ENCODE measurements at regions not wholly inside any gene's neighbourhood (a gene's known extent, or its start where the extent isn't known, plus 50 kb on each side); places are given as distances from the start of the nearest gene placed in this dataset.

DNA sequence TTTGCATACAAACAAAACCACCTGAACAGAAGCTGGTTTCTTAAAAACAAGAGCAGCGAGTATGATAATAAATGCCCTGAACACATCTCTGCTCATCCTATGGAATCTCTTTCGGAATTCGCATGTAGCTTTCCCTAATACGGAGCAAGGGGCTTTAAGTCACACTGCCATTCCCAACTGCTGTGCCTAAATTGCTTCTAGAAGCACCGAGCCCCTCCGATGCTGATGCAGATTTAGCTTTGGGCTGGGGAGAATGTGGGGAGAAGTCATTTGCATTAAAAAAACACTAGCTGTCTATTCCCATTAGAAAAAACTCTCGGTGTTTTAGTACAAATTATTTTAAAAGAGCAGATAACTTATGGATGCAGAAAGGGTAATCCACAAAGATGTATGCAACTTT lies 76.9 kb downstream of the CD83 start:
- TF ChIP-seq, protein P1, sequence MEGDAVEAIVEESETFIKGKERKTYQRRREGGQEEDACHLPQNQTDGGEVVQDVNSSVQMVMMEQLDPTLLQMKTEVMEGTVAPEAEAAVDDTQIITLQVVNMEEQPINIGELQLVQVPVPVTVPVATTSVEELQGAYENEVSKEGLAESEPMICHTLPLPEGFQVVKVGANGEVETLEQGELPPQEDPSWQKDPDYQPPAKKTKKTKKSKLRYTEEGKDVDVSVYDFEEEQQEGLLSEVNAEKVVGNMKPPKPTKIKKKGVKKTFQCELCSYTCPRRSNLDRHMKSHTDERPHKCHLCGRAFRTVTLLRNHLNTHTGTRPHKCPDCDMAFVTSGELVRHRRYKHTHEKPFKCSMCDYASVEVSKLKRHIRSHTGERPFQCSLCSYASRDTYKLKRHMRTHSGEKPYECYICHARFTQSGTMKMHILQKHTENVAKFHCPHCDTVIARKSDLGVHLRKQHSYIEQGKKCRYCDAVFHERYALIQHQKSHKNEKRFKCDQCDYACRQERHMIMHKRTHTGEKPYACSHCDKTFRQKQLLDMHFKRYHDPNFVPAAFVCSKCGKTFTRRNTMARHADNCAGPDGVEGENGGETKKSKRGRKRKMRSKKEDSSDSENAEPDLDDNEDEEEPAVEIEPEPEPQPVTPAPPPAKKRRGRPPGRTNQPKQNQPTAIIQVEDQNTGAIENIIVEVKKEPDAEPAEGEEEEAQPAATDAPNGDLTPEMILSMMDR (IDR thresholded peaks at IDR 0.05; ENCODE audit: insufficient read depth, low read depth, low read length, missing control alignments), result no peak
- DNase-seq (ENCODE audit: low read depth), result no peak
- no peak overlapping the region for H3K4me3 ChIP-seq (ENCODE audit: low read length)

DNA sequence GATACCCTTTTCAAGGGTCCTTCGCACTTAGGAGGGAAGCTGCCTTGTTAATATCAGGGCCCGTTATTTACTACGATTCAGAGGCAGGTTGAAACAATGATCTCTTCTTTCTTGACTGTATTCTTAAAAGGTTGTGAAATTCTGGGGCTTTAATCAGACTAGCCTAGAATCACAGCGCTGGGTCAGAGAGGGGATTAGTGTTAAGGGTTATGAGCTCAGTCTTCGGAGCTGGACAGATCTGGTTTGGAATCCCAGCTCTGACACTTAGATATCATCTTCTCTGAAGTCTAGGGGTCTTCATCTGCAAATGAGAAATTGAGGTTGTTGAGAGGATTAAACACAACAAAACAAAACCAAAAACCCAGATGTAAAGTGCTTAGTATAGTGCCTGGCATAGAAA lies 77.4 kb downstream of the CD83 start:
- TF ChIP-seq, protein P1 (IDR thresholded peaks at IDR 0.05; ENCODE audit: insufficient read depth, low read depth, low read length, missing control alignments), result no peak
- DNase-seq (ENCODE audit: low read depth), result no peak
- H3K4me3 ChIP-seq (ENCODE audit: low read length), result no peak overlapping the region

DNA sequence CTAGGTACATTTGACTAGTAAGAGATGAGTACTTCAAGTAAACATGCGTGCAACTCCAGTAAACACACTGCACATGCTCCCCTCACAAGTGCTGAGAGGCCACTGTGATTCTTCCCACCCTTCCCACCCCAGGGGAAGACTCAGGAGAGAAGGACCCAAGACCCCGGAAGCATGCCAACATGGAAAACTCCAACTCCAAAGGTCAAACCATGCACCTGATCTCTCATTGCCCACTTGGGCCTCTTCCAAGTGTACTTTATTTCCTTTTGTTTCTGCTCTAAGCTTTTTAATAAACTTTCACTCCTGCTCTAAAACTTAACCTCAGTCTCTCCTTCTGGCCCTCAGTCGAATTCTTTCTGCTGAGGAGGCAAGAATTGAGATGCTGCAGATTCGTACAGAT lies 78.5 kb downstream of the CD83 start:
- DNase-seq (ENCODE audit: low read depth), result no peak
- TF ChIP-seq, protein P1 (IDR thresholded peaks at IDR 0.05; ENCODE audit: insufficient read depth, low read depth, low read length, missing control alignments), result no peak
- no peak overlapping the region for H3K4me3 ChIP-seq (ENCODE audit: low read length)

DNA sequence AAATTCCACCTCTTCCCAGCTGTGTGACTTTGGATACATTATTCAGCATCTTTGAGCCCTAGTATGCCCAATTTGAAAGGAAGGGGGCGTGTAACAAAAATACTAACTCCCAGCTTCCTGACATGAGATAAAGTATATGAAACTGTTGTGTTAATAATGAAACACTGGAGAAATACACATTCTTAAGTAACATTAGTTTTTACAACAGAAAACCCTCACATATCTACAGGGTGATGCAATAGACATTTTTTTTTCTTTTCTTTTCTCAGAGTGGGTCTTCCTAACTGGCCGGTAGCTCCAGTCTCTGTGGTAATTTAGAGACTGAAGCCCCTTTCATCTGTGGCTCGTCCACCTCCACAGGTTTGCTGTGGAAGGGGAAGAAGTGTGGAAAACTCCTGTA lies 79.5 kb downstream of the CD83 start:
- no peak for DNase-seq (ENCODE audit: low read depth)

DNA sequence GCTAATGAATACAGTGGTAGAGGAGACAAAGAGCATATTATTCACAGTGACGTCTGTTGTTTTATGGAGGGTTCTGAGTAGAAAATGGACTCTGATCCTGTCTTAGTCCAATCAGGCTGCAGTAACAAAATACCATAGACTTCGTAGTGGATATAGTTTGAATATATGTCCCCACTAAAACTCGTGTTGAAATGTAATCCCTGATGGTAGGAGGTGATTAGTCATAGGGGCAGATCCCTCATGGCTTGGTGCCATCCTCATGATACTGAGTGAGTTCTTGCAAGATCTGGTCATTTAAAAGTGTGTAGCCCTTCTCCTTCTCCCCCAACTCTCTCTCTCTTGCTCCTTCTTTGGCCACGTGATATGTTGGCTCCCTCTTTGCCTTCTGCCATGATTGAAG lies 82.5 kb downstream of the CD83 start:
- TF ChIP-seq, protein P1 (IDR thresholded peaks at IDR 0.05; ENCODE audit: insufficient read depth, low read depth, low read length, missing control alignments), result no peak
- peak; percentile 72 for DNase-seq (ENCODE audit: low read depth)
- H3K4me3 ChIP-seq (ENCODE audit: low read length), result no peak overlapping the region

More for the DNA sequence above, 79.5 kb downstream of the CD83 start:
- H3K4me3 ChIP-seq (ENCODE audit: low read length), result no peak overlapping the region
- TF ChIP-seq, protein P1 (IDR thresholded peaks at IDR 0.05; ENCODE audit: insufficient read depth, low read depth, low read length, missing control alignments), result no peak

DNA sequence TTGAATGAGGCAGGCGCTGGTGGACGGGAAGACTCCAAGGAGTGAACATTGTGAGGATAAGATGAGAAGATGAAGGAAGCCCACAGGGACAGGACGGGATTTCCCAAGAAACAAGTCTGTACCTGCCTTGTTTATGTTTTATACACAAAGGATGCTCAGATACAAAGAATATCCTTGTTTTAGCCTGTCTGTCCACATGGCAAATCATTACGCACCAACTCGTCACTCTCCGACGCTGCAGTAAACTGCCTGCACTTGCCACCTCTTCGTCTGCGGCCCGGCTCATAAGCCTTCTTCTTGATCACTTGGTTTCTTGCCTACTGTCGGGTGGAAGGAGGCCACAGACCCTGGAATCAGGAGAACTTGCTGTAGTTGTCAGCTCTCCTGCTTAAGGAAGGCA lies 85.4 kb downstream of the CD83 start:
- H3K4me3 ChIP-seq (ENCODE audit: low read length), result no peak overlapping the region
- DNase-seq (ENCODE audit: low read depth), result peak; percentile 93
- TF ChIP-seq, protein P1 (IDR thresholded peaks at IDR 0.05; ENCODE audit: insufficient read depth, low read depth, low read length, missing control alignments), result no peak

DNA sequence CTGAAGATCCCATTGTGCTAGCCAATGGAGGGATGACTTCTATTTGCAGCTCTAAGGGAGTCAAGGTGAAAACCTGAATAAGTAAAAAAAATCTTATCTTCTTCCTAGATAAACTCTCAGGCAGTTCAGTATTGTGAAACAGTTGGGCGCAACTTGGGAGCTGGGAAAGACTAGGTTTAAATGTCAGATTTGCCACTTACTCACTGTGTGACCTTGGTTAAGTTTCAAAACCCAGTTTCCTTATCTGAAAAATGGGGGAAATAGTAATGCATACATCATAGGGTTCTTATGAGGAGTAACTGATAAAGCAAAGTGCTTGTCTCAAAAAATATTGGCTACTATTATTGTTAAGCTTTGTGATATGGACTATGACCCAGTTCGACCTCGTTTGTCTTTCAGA lies 88.8 kb downstream of the CD83 start:
- DNase-seq (ENCODE audit: low read depth), result no peak
- TF ChIP-seq, protein P1 (IDR thresholded peaks at IDR 0.05; ENCODE audit: insufficient read depth, low read depth, low read length, missing control alignments), result no peak
- H3K4me3 ChIP-seq (ENCODE audit: low read length), result no peak overlapping the region
